ENCODE measurements at regions not wholly inside any gene's neighbourhood (a gene's known extent, or its start where the extent isn't known, plus 50 kb on each side); places are given as distances from the start of the nearest gene placed in this dataset.

DNA sequence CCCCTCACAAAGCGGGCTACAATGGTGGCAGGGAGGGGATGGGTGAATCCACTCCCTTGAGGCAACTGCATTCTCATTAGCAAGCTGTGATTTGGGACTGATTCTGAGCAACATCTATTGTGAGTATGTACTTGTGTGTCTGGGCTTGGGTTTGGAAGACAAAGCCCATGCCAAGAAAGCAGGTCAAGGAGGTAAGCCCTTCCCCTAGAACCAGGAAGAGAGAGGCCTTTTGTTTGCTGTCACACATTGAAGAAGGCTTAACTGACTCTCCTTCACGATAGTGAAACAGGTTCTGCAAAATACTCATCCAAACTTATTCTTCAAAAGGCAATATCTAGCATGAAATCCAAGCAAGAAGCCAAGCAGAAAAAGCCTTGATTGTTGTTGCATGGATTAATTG lies 403.1 kb upstream of the ID4 start:
- peaks cover 6% of the 10 kb centered on the region for H3K4me1 Mint-ChIP-seq (ENCODE audit: insufficient read depth, unreplicated experiment)
- BruUV-seq (replicated peaks), result no TSS peak

GRCh38 chr6:19435755-19436154 lies 401.4 kb upstream of the ID4 start:
- Mint-ChIP-seq H3K4me1 (ENCODE audit: insufficient read depth, unreplicated experiment) (peaks cover 6% of the 10 kb centered on the region), H3K27me3 (ENCODE audit: insufficient read depth, unreplicated experiment) (peaks cover 2% of the 10 kb centered on the region), H3K4me3 (ENCODE audit: unreplicated experiment) (no peak overlapping the region), H3K27ac (ENCODE audit: low read depth, unreplicated experiment) (no peak overlapping the region), H3K36me3 (ENCODE audit: insufficient read depth, unreplicated experiment) (no peaks in the 10 kb centered on the region), H3K9me3 (ENCODE audit: unreplicated experiment) (peaks cover 7% of the 10 kb centered on the region)
- BruUV-seq (replicated peaks), result no TSS peak
- ChIA-PET CTCF (no interaction called here), POLR2A (no interaction called here)
- intact Hi-C loops (cut with micrococcal nuclease), result no loop called here
- DNase-seq (ENCODE audit: unreplicated experiment), result no peak
- TF ChIP-seq CTCF (IDR thresholded peaks at IDR 0.05; ENCODE audit: unreplicated experiment), result no peak

More for the DNA sequence above, 403.1 kb upstream of the ID4 start:
- DNase-seq (ENCODE audit: unreplicated experiment), result no peak
- ChIA-PET POLR2A (no interaction called here), CTCF (interaction anchor here (1.8 kb wide), 1 partner anchor 10 kb away, joined by 3 read pairs; no protein-coding TSS in a partner anchor)
- no peak for TF ChIP-seq CTCF (IDR thresholded peaks at IDR 0.05; ENCODE audit: unreplicated experiment)
- intact Hi-C loops (cut with micrococcal nuclease), result no loop called here
- Mint-ChIP-seq H3K9me3 (ENCODE audit: unreplicated experiment) (peaks cover 7% of the 10 kb centered on the region), H3K36me3 (ENCODE audit: insufficient read depth, unreplicated experiment) (no peaks in the 10 kb centered on the region), H3K27ac (ENCODE audit: low read depth, unreplicated experiment) (no peak overlapping the region), H3K4me3 (ENCODE audit: unreplicated experiment) (no peak overlapping the region), H3K27me3 (ENCODE audit: insufficient read depth, unreplicated experiment) (no peaks in the 10 kb centered on the region)

DNA sequence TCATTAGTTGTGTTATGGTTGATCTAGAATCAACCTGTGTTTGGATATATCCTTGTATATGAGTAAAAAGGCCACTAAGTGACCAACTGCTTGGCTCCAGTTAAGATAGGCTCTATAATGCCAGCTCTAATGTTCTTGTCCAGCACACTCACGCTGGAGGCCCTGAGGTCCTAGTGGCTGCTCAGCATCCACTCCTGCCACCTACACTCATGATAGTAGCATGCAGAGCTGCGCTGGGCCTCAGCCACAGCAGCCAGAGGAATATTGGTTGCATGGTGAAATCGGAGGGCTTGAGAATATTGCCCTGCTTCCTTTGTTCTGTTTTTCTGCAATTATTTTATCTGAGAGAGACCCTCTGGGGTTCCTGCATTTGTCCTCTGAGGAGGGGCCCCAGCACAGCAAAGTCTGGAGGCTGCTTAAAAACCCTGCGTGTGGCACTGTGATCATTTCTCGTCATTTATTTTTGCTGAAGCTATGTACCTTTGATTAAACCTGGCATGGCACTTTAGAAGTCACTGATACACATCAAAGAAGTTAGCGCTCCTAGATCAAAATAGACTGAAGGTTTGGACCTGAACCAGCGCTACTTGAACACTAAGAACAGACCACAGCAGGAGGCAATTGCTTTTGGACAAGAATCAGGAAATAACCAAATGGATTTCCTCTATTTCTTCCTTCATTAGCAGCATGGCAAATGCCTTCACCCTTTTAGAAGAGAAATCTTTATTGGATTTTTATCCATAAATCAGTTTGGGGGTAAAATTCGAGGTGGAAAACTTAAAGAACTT lies 398.4 kb upstream of the ID4 start:
- ChIA-PET CTCF (interaction anchor here (0.6 kb wide), 1 partner anchor 869 kb away, joined by 4 read pairs; no protein-coding TSS in a partner anchor), POLR2A (no interaction called here)
- TF ChIP-seq CTCF (IDR thresholded peaks at IDR 0.05; ENCODE audit: unreplicated experiment), result no peak
- BruUV-seq (replicated peaks), result no TSS peak
- H3K27me3 Mint-ChIP-seq (ENCODE audit: insufficient read depth, unreplicated experiment), result peaks cover 12% of the 10 kb centered on the region
- no peaks in the 10 kb centered on the region for H3K4me1 Mint-ChIP-seq (ENCODE audit: insufficient read depth, unreplicated experiment)
- DNase-seq (ENCODE audit: unreplicated experiment), result no peak
- H3K9me3 Mint-ChIP-seq (ENCODE audit: unreplicated experiment), result peaks cover 7% of the 10 kb centered on the region
- no peak overlapping the region for H3K27ac Mint-ChIP-seq (ENCODE audit: low read depth, unreplicated experiment)
- H3K4me3 Mint-ChIP-seq (ENCODE audit: unreplicated experiment), result no peak overlapping the region
- no peaks in the 10 kb centered on the region for H3K36me3 Mint-ChIP-seq (ENCODE audit: insufficient read depth, unreplicated experiment)
- intact Hi-C loops (cut with micrococcal nuclease), result no loop called here

DNA sequence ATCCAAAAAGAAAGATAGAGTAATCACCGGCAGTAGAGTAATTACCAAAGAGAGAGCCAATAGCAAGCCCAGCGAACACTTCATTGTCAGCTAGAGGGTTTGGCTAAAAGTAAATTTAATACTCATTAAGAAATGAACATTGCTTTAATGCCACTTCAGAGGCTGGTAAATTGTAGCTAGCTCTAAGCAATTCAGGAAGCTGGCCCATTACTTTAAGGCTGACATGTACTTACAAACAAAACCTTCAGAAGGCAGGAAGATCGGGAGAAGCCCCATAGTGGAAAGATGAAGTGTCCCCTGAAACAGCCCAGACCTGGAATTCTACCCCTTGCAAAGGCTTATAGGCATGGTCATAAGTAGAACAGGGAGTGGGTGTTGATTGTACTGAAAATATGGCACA lies 396.6 kb upstream of the ID4 start:
- H3K27me3 Mint-ChIP-seq (ENCODE audit: insufficient read depth, unreplicated experiment), result peaks cover 12% of the 10 kb centered on the region
- ChIA-PET CTCF (no interaction called here), POLR2A (no interaction called here)
- no peak for TF ChIP-seq CTCF (IDR thresholded peaks at IDR 0.05; ENCODE audit: unreplicated experiment)
- no peak overlapping the region for H3K4me3 Mint-ChIP-seq (ENCODE audit: unreplicated experiment)
- no peak overlapping the region for H3K27ac Mint-ChIP-seq (ENCODE audit: low read depth, unreplicated experiment)
- no peaks in the 10 kb centered on the region for H3K36me3 Mint-ChIP-seq (ENCODE audit: insufficient read depth, unreplicated experiment)
- H3K4me1 Mint-ChIP-seq (ENCODE audit: insufficient read depth, unreplicated experiment), result peaks cover 4% of the 10 kb centered on the region
- no peak for DNase-seq (ENCODE audit: unreplicated experiment)
- H3K9me3 Mint-ChIP-seq (ENCODE audit: unreplicated experiment), result peaks cover 7% of the 10 kb centered on the region
- intact Hi-C loops (cut with micrococcal nuclease), result no loop called here
- BruUV-seq (replicated peaks), result no TSS peak

Data from MCF 10A (cell line).